ENCODE measurements at regions not wholly inside any gene's neighbourhood (a gene's known extent, or its start where the extent isn't known, plus 50 kb on each side); places are given as distances from the start of the nearest gene placed in this dataset.

DNA sequence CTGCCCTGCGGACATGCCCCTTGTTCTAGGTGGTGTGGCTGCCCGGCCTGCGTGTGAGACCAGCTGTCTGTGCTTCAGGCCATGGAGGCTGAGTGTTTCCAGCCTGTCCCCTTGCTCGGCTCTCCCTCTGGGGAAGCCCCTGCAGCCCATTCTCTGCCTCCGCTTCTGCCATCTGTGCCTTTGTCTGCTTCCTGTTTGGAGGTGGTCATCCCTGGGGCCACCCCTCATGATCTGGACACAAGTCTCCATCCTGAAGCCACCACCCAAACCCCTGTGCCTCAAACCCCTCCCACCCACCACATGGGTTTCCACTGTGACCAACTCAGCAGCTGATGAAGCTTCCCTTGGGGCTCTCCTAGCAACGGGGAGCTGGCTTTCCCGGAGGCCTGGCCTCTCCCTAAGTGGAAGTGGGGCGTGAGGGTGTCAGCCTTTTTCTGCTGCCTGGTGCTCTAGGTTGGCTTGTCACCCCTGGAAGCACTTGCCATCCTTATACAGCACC is 184.9 kb downstream of the SEC14L1 start:
- TF ChIP-seq, protein P1, sequence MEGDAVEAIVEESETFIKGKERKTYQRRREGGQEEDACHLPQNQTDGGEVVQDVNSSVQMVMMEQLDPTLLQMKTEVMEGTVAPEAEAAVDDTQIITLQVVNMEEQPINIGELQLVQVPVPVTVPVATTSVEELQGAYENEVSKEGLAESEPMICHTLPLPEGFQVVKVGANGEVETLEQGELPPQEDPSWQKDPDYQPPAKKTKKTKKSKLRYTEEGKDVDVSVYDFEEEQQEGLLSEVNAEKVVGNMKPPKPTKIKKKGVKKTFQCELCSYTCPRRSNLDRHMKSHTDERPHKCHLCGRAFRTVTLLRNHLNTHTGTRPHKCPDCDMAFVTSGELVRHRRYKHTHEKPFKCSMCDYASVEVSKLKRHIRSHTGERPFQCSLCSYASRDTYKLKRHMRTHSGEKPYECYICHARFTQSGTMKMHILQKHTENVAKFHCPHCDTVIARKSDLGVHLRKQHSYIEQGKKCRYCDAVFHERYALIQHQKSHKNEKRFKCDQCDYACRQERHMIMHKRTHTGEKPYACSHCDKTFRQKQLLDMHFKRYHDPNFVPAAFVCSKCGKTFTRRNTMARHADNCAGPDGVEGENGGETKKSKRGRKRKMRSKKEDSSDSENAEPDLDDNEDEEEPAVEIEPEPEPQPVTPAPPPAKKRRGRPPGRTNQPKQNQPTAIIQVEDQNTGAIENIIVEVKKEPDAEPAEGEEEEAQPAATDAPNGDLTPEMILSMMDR (IDR thresholded peaks at IDR 0.05): no peak
- no peak for TF ChIP-seq ZFX (IDR thresholded peaks at IDR 0.05; ENCODE audit: borderline replicate concordance)

All from 22Rv1 (cell line).